WI38 (cell line): ENCODE measurements at regions not wholly inside any gene's neighbourhood (a gene's known extent, or its start where the extent isn't known, plus 50 kb on each side); places are given as distances from the start of the nearest gene placed in this dataset.
"Not testable (repeated sequence)": the region's sequence is repeated elsewhere in the genome, so short reads cannot be mapped to it uniquely, and the experiment has no call there.

Source experiments
- H3K4me3 ChIP-seq: 2 replicates; pipeline ENCODE4 v1.5.1; 2011; ENCODE audit warnings: low read depth, mild to moderate bottlenecking, control low read depth, low read length
- TF ChIP-seq, protein P1 (sequence below): IDR thresholded peaks from 2 replicates; pipeline ENCODE4 v1.5.1; 2012; ENCODE audit warnings: low read depth, mild to moderate bottlenecking, control low read depth, low read length

DNA sequence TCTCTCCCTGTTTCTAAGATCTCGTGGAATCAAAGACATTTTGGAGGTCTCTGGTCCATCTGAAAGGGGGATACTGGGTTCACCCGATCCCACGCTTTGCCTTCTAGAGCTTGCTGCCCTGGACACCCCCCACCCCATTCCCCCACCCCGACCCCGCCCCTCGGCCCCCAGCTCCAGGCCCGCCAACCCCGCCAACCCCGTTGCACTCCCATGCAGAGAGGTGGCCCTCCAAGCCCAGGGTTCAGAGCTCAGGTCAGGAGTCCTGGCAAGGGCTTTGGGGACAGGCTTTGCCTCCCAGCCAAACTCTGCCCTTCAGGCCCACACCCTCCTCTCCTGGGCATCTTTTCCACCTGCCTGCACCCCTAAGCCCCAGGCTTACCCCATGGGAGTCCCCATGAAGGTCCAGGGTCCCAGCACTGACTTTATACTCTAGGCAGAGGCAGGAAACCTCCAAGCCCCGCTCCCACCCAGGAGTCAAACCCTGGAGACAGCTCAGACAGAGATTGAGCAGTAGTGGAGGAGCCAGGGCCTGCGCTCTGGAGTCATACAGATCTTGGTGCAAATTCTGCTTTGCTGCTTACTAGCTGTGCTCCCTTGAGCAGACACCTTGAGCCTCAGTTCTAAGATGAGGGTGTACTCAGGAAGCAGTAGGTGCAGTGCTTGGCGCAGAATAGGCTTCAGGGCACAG, 155.9 kb downstream of the FOXD2 start:
- H3K4me3 ChIP-seq: no peak overlapping the region
- TF ChIP-seq, protein P1, sequence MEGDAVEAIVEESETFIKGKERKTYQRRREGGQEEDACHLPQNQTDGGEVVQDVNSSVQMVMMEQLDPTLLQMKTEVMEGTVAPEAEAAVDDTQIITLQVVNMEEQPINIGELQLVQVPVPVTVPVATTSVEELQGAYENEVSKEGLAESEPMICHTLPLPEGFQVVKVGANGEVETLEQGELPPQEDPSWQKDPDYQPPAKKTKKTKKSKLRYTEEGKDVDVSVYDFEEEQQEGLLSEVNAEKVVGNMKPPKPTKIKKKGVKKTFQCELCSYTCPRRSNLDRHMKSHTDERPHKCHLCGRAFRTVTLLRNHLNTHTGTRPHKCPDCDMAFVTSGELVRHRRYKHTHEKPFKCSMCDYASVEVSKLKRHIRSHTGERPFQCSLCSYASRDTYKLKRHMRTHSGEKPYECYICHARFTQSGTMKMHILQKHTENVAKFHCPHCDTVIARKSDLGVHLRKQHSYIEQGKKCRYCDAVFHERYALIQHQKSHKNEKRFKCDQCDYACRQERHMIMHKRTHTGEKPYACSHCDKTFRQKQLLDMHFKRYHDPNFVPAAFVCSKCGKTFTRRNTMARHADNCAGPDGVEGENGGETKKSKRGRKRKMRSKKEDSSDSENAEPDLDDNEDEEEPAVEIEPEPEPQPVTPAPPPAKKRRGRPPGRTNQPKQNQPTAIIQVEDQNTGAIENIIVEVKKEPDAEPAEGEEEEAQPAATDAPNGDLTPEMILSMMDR: no peak

DNA sequence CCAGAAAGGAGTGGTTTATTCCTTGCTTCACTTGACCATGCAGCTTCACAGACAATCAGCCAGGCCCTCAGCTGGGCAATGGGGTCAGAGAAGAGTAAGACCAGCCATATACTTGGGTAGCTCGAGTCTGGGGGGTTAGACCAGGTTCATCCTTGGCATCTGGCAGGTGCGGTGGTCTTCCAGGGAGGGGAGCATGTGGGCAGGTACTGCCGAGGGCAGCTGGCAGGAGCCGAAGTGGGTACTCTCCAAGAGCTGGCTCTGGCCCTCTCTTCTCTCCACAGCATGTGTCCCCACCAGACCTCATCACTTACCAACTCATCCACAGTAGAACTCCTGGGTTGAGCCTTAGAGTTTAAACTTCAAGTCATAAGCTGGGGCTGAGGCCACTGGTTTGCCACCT, 156.8 kb downstream of the FOXD2 start:
- TF ChIP-seq, protein P1: no peak
- H3K4me3 ChIP-seq: no peak overlapping the region

DNA sequence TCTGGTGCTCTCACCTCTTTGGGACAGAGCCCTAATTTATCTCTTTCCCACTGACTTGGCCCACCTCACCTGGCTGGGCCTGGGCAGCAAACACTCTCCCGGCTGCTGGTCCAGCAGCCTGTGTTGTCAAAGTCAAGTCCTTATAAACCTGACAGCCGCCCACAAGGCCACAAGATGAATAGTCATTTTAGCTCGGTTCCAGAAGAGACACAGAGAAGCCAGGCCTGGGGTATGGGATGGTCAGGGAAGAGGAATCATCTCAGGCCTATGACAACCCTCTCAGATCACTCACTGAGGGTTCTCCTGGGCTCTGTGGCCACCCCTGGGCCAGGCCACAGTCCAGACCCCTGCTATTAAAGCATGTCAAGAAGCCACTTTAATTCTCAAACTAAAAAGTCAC, 158.5 kb downstream of the FOXD2 start:
- TF ChIP-seq, protein P1: no peak
- no peak overlapping the region for H3K4me3 ChIP-seq

DNA sequence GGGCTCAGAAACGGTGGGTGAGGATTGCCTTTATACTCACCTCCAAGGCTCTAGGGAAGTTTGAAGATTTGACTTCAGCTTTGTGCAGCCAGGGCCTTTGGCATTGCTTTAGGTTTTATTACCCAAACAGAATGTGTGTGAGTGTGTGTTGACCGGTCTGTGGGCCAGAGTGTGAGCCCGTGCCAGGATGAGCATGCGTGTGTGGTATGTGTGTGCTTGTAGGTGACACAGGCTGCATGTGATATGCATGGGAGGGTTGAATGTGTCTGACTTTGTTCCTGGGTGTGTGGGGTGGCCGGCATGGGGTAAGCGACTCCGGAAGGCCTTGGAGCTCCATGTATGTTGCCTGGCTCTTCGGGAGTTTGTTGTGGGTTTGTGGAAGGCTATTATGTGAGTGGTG, 160.5 kb downstream of the FOXD2 start:
- TF ChIP-seq, protein P1: no peak
- no peak overlapping the region for H3K4me3 ChIP-seq

DNA sequence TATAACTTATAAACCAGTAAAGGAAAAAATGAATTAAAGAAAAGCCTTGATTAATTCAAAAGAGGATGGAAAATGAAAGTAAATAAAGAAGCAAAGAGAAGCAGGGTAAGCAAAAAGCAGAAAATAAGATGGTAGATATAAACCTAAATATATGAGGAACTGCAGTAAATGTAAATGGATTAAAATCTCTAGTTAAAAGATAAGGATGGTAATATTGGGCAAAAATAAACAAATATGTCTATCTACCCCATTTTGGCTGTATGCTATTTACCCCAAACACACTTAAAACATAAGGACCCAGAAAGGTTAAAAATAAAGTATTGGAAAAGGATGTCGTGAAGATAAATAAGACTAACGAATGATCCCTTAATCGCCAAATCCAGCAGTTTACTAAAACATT, 161.9 kb downstream of the FOXD2 start:
- TF ChIP-seq, protein P1: no peak
- no peak overlapping the region for H3K4me3 ChIP-seq

DNA sequence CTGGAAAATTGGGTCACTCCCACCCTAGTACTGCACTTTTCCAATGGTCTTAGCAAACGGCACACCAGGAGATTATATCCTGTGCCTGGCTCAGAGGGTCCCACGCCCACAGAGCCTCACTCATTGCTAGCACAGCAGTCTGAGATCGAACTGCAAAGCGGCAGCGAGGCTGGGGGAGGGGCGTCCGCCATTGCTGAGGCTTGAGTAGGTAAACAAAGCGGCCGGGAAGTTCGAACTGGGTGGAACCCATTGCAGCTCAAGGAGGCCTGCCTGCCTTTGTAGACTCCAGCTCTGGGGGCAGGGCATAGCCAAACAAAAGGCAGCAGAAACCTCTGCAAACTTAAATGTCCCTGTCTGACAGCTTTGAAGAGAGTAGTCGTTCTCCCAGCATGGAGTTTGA, 164.6 kb downstream of the FOXD2 start:
- not testable (repeated sequence) for H3K4me3 ChIP-seq

DNA sequence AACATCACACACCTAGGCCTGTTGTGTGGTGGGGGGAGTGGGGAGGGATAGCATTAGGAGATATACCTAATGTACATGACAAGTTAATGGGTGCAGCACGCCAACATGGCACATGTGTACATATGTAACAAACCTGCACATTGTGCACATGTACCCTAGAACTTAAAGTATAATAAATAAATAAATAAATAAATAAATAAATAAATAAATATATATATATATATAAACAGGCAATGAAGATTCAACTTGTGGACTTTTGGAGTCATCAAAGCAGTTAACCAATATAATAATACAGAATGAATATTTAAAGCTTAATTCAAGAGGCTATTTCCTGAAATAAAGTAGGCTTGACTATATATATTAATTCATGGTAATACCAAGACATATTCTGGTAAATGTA, 167.0 kb downstream of the FOXD2 start:
- not testable (repeated sequence) for H3K4me3 ChIP-seq

DNA sequence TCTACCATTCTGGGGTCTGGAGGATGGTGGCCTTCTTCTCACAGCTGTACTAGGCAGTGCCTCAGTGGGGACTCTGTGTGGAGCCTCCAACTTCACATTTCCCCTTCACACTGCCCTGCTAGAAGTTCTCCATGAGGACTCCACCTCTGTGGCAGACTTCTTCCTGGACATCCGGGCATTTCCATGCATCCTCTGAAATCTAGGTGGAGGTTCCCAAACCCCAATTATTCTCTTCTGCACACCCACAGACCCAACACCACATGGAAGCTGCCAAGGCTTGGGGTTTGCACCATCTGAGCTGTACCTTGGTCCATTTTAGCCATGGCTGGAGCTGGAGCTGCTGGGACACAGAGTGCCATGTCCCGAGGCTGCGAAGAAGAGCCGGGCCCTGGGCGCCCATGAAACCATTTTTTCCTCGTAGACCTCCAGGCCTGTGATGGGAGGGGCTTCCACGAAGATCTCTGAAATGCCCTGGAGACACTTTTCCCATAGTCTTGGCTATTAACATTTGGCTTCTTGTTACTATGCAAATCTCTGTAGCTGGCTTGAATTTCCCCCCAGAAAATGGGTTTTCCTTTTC, 170.5 kb downstream of the FOXD2 start:
- H3K4me3 ChIP-seq: no peak overlapping the region
- TF ChIP-seq, protein P1: no peak
